SH-SY5Y (cell line): ENCODE measurements at regions not wholly inside any gene's neighbourhood (a gene's known extent, or its start where the extent isn't known, plus 50 kb on each side); places are given as distances from the start of the nearest gene placed in this dataset.

Experiments
- GATA2 ChIP-seq: IDR thresholded peaks from 2 replicates; pipeline ENCODE4 v1.6.1; 2011; ENCODE audit warnings: mild to moderate bottlenecking, low read depth, low read length
- GATA3 ChIP-seq: IDR thresholded peaks from 2 replicates; pipeline ENCODE4 v1.6.1; 2011; ENCODE audit warnings: low read depth, mild to moderate bottlenecking, low read length, moderate library complexity

GRCh38 chr14:106021832-106022231, 495.4 kb downstream of the TMEM121 start:
- TF ChIP-seq GATA2 (no peak), GATA3 (no peak)
